Breast epithelium (tissue), 3 donors: ENCODE measurements at regions not wholly inside any gene's neighbourhood (a gene's known extent, or its start where the extent isn't known, plus 50 kb on each side); places are given as distances from the start of the nearest gene placed in this dataset.

Source experiments
- CTCF ChIP-seq, 3 donors: fragments of 450-650 bp; IDR thresholded peaks; one replicate each; pipeline ENCODE4 v1.5.1; 2016 to 2017; ENCODE audit warnings: antibody characterized with exemption in 3 of 3, mild to moderate bottlenecking in 3 of 3, moderate library complexity in 3 of 3
- POLR2A ChIP-seq: fragments of 450-650 bp; IDR thresholded peaks from one replicate; pipeline ENCODE4 v1.6.1; 2016; ENCODE audit warnings: antibody characterized with exemption, mild to moderate bottlenecking, moderate library complexity
- POLR2AphosphoS5 ChIP-seq, 3 donors: sonication (generic); formaldehyde crosslinking; IDR thresholded peaks; one replicate each; pipeline ENCODE4 v1.6.1; 2017; ENCODE audit warnings: antibody characterized with exemption in 3 of 3

- TF ChIP-seq CTCF (IDR thresholded peaks at IDR 0.05) (no peak), POLR2A (no peak), POLR2AphosphoS5 (IDR thresholded peaks at IDR 0.05) (no peak)
Observed at GRCh38 chr12:131370791-131371347, 340.0 kb upstream of the SFSWAP start.
